MM.1S (cell line): ENCODE measurements at regions not wholly inside any gene's neighbourhood (a gene's known extent, or its start where the extent isn't known, plus 50 kb on each side); places are given as distances from the start of the nearest gene placed in this dataset.

Source experiments
- DNase-seq: peaks from one replicate; pipeline ENCODE4 v3.0.0-alpha.2; 2015
- H2AFZ ChIP-seq: fragments of 300-600 bp; sonication (generic); 2 replicates; pipeline ENCODE4 v1.6.0; 2016; ENCODE audit warnings: antibody characterized with exemption, low read length
- H3F3A ChIP-seq: fragments of 300-600 bp; sonication (generic); 2 replicates; pipeline ENCODE4 v1.6.1; 2016; ENCODE audit warnings: mild to moderate bottlenecking, antibody characterized with exemption, low read length, moderate library complexity, mixed read lengths; ENCODE audit not compliant: insufficient read depth
- H3K27ac ChIP-seq: fragments of 300-600 bp; sonication (generic); 2 replicates; pipeline ENCODE4 v1.5.1; 2016; ENCODE audit warnings: mild to moderate bottlenecking, low read length
- H3K27me3 ChIP-seq: fragments of 300-600 bp; sonication (generic); replicated peaks from 2 replicates; pipeline ENCODE4 v1.6.0; 2016; ENCODE audit warnings: low read length; ENCODE audit not compliant: insufficient read depth
- H3K36me3 ChIP-seq: fragments of 300-600 bp; sonication (generic); replicated peaks from 2 replicates; pipeline ENCODE4 v1.6.1; 2016; ENCODE audit warnings: mild to moderate bottlenecking, low read length, mixed read lengths; ENCODE audit not compliant: insufficient read depth
- H3K4me1 ChIP-seq: fragments of 300-600 bp; sonication (generic); 2 replicates; pipeline ENCODE4 v1.6.1; 2016; ENCODE audit warnings: low read length, mixed read lengths
- H3K4me2 ChIP-seq: fragments of 300-600 bp; sonication (generic); 2 replicates; pipeline ENCODE4 v1.6.0; 2016; ENCODE audit warnings: low read depth, low read length
- H3K4me3 ChIP-seq: fragments of 300-600 bp; sonication (generic); 2 replicates; pipeline ENCODE4 v1.5.1; 2016; ENCODE audit warnings: low read length, mixed read lengths
- H3K79me2 ChIP-seq: fragments of 300-600 bp; sonication (generic); 2 replicates; pipeline ENCODE4 v1.6.1; 2016; ENCODE audit warnings: mixed run types, low read length, mixed read lengths
- H3K9ac ChIP-seq: fragments of 300-600 bp; sonication (generic); 2 replicates; pipeline ENCODE4 v1.6.1; 2016; ENCODE audit warnings: low read length, mixed read lengths
- H3K9me2 ChIP-seq: fragments of 300-600 bp; sonication (generic); replicated peaks from 2 replicates; pipeline ENCODE4 v1.6.1; 2016; ENCODE audit warnings: mild to moderate bottlenecking, low read length, mixed read lengths; ENCODE audit not compliant: insufficient read depth
- H3K9me3 ChIP-seq: fragments of 300-600 bp; sonication (generic); replicated peaks from 2 replicates; pipeline ENCODE4 v1.6.1; 2016; ENCODE audit warnings: mild to moderate bottlenecking, low read length, mixed read lengths; ENCODE audit not compliant: insufficient read depth
- H4K20me1 ChIP-seq: fragments of 300-600 bp; sonication (generic); 2 replicates; pipeline ENCODE4 v1.6.1; 2016; ENCODE audit warnings: mild to moderate bottlenecking, low read length, moderate library complexity, mixed read lengths; ENCODE audit not compliant: insufficient read depth
- EZH2 ChIP-seq: fragments of 300-600 bp; sonication (generic); optimal IDR thresholded peaks from 2 replicates; pipeline ENCODE3; 2017; ENCODE audit warnings: low read depth, mild to moderate bottlenecking, antibody characterized with exemption, low read length, mixed read lengths
- EZH2phosphoT487 ChIP-seq: fragments of 300-600 bp; sonication (generic); IDR thresholded peaks from 2 replicates; pipeline ENCODE4 v1.6.1; 2018; ENCODE audit warnings: antibody characterized with exemption, low read length
- TF ChIP-seq, protein P1 (sequence below): fragments of 300-600 bp; sonication (generic); IDR thresholded peaks from 2 replicates; pipeline ENCODE4 v1.5.1; 2016; ENCODE audit warnings: antibody characterized with exemption, low read length, mixed read lengths

GRCh38 chr1:98355656-98356383, 305.7 kb upstream of the SNX7 start:
- Histone ChIP-seq H3K79me2 (no peaks in the 10 kb centered on the region), H2AFZ (no peak overlapping the region), H3K36me3 (no peaks in the 10 kb centered on the region), H3K4me3 (no peak overlapping the region), H3K9ac (no peak overlapping the region), H3K9me3 (no peaks in the 10 kb centered on the region), H3K27ac (no peak overlapping the region), H3K9me2 (no peaks in the 10 kb centered on the region), H3K27me3 (no peaks in the 10 kb centered on the region), H3K4me1 (no peaks in the 10 kb centered on the region), H3F3A (no peaks in the 10 kb centered on the region), H3K4me2 (no peak overlapping the region), H4K20me1 (no peaks in the 10 kb centered on the region)
- no peak for DNase-seq
- no peak for TF ChIP-seq EZH2phosphoT487
- TF ChIP-seq, protein P1, sequence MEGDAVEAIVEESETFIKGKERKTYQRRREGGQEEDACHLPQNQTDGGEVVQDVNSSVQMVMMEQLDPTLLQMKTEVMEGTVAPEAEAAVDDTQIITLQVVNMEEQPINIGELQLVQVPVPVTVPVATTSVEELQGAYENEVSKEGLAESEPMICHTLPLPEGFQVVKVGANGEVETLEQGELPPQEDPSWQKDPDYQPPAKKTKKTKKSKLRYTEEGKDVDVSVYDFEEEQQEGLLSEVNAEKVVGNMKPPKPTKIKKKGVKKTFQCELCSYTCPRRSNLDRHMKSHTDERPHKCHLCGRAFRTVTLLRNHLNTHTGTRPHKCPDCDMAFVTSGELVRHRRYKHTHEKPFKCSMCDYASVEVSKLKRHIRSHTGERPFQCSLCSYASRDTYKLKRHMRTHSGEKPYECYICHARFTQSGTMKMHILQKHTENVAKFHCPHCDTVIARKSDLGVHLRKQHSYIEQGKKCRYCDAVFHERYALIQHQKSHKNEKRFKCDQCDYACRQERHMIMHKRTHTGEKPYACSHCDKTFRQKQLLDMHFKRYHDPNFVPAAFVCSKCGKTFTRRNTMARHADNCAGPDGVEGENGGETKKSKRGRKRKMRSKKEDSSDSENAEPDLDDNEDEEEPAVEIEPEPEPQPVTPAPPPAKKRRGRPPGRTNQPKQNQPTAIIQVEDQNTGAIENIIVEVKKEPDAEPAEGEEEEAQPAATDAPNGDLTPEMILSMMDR, result no peak
- no peak for TF ChIP-seq EZH2

DNA sequence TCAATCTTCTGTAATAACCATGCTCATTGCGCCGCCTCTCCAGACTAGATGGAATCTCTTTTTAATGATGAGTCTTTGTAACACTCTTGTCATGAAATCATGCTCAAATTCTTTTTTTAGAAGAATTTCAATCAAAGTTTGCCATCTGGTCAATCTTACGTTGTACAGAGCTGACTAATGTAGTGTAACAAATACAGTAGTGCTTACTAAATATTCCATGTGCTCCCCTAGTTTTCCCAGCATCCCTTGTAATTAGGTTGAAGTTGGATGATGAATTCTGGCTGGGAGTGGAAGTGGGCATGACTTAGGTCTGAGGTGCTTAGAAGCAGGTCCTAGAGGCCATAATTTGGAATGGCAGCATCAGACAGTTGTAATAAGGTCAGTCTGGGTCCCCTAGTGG, 309.1 kb upstream of the SNX7 start:
- Histone ChIP-seq H3K4me2 (no peak overlapping the region), H2AFZ (no peak overlapping the region), H3F3A (no peaks in the 10 kb centered on the region), H3K4me1 (no peaks in the 10 kb centered on the region), H3K27ac (no peak overlapping the region), H3K27me3 (no peaks in the 10 kb centered on the region), H3K9me2 (no peaks in the 10 kb centered on the region), H3K4me3 (no peak overlapping the region), H3K9ac (no peak overlapping the region), H3K79me2 (no peaks in the 10 kb centered on the region), H4K20me1 (no peaks in the 10 kb centered on the region), H3K36me3 (no peaks in the 10 kb centered on the region), H3K9me3 (no peaks in the 10 kb centered on the region)
- TF ChIP-seq EZH2 (no peak), EZH2phosphoT487 (no peak)
- TF ChIP-seq, protein P1, result no peak
- no peak for DNase-seq

GRCh38 chr1:98351561-98351960, 310.0 kb upstream of the SNX7 start:
- Histone ChIP-seq H3K9me3 (no peaks in the 10 kb centered on the region), H3K27me3 (no peaks in the 10 kb centered on the region), H3K27ac (no peak overlapping the region), H3F3A (no peaks in the 10 kb centered on the region), H2AFZ (no peak overlapping the region), H3K79me2 (no peaks in the 10 kb centered on the region), H4K20me1 (no peaks in the 10 kb centered on the region), H3K4me1 (no peaks in the 10 kb centered on the region), H3K36me3 (no peaks in the 10 kb centered on the region), H3K4me2 (no peak overlapping the region), H3K9me2 (no peaks in the 10 kb centered on the region), H3K9ac (no peak overlapping the region), H3K4me3 (no peak overlapping the region)
- no peak for TF ChIP-seq EZH2
- no peak for TF ChIP-seq EZH2phosphoT487
- TF ChIP-seq, protein P1, result no peak
- DNase-seq, result no peak
